Stimulated activated CD4-positive, alpha-beta T cell treated with anti-CD3 and anti-CD28 coated beads, Interleukin-1b, Interleukin-23, amount 100 ng/mL, for 4 hours (primary cell): ENCODE measurements at regions not wholly inside any gene's neighbourhood (a gene's known extent, or its start where the extent isn't known, plus 50 kb on each side); places are given as distances from the start of the nearest gene placed in this dataset.

Experiments used
- DNase-seq, 2 donors: peaks; one replicate each; pipeline ENCODE4 v3.0.0-alpha.2; 2020; ENCODE audit warnings: low read depth in 2 of 2

DNA sequence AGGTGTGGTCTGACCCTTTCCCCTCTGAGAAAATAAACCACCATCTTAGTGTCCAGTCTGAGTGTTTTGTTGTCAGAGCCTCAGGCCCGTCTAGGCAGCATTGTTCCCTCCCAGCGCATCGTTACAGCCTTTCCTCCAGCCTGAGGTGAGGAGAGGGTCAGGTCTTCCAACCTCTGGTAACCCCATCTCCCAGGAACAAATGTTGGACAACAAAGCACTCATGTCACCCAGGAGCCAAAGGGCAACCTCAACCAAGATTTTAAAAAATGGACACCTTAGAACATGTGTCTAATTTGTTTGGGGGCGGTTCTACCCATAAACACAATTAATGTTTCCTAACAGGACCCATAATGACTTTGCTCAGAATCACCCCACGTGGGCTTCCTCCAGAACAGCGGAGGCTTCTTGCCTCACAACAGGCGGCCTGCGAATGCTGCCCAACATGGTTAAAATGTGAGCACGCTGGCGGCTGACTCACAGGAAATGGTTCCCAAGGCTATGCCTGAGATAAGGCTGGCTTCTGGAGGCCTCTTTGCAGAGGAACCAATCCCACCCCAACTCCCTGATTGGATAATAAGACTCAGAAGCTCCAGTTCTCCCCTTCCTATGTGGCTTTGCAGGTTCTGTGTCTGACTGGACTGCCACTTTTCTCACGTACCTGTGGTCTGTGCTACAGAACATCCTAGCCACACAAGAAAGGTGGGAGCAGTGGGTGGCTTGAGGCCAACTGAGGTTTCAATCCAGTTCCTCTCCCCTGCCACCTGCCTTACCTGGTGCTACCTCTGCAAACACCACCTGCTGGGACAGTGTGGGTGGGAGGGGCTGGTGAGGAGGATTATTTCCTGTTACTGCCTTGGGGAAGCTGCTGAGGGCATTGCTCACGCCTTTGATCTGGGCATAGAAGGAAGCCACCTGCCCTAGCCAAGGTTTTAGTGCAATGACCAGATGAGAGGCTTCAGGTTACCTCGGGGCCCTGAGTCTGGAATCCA, 108.8 kb downstream of the B3GNT2 start:
- DNase-seq: no peak

DNA sequence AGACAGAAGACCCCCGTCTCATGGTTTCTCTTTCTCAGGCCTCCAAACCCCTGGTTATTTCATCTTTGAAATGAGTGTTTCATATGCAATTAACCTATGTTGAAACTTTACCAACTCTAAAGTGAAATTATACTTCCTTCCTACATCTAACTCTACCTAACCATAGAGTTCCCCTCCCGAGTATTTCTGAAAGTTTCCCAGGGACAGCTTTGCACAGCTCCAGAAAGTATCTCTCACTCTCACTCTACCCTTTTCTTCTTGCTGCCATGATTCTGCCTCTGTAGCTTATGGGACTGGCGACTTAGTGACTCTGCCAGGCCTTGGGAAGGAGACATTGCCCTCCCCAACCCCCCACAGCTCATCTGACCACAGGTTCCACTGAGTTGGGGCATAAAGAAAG, 107.9 kb downstream of the B3GNT2 start:
- no peak for DNase-seq

- DNase-seq: no peak
These were observed 106.9 kb downstream of the B3GNT2 start for GRCh38 chr2:62302631-62303435.

DNA sequence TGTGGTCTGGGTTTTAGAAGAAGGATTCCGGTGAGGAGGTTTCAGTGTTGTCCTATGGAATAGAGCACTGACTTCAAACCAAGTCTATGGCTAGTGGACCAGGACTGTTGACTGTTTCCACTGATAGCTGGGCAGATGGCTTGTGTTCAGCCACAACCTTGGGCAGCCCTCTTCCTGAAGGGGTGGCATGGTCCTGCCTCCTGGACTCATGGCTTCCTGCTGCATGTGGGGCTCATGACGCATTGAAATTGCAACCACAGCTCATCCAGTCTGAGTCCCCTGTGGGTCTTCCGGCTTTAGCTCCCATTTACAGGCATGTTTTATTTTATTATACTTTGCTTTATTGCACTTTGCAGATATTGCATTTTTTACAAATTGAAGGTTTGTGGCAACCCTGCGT, 105.0 kb downstream of the B3GNT2 start:
- DNase-seq: no peak

DNA sequence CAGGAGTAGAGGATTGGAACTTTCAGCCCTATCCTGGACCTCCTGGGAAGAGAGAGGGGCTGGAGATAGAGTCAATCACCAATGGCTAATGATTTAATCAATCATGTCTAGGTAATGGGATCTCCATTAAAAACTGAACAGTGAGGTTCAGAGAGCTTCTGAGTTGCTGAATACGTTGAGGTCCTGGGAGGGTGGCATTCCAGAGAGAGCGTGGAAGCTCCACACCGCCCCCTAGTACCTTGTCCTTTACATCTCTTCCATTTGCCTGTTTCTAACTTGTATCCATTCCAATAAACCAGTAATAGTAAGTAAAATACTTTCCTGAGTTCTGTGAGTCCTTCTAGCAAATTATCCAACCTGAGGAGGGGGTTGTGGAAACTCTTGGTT, 101.7 kb downstream of the B3GNT2 start:
- no peak for DNase-seq

GRCh38 chr2:62296832-62297623, 101.1 kb downstream of the B3GNT2 start:
- no peak for DNase-seq

DNA sequence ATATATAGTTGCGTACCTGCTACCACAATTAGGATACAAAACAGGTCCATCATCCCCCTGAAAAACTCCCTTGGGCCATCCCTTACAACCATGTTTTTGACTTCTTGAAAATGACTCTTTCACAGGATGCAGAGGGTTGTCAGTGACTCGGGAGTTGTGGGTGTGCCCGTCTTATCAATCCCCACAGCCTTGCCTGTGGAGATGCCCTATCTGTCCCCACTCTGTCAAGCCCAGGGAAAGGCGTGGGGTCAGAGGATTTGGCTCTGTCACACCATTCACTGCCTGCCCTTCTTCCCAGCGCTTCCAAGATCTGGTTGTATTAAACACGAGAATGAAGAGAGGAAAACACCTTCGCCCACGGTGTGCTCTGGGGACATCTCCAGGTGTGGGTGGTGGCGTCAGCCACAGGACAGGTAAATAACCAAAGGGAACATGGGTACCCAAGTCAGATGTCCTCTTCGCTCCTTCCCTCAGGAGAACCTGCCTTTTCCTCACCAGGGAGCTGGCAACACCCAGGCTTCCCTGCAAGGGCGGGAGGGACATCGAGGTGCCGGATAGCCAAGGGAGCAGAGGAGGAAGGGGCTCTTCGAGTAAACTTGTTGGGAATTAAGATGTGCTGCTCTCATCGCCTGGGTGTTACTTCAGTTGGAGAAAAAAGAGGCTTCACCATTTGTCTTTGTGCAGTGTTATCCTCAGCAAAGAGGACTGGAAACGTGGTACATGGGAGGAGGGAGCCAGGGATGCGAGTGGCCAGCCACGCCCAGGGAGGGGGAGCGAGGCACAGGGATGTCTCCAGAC, 100.3 kb downstream of the B3GNT2 start:
- DNase-seq: no peak

GRCh38 chr2:62293490-62294271, 97.8 kb downstream of the B3GNT2 start:
- no peak for DNase-seq

- DNase-seq: no peak
These were observed 97.2 kb downstream of the B3GNT2 start for GRCh38 chr2:62293151-62293489.

GRCh38 chr2:62292190-62292589, 96.3 kb downstream of the B3GNT2 start:
- no peak for DNase-seq

DNA sequence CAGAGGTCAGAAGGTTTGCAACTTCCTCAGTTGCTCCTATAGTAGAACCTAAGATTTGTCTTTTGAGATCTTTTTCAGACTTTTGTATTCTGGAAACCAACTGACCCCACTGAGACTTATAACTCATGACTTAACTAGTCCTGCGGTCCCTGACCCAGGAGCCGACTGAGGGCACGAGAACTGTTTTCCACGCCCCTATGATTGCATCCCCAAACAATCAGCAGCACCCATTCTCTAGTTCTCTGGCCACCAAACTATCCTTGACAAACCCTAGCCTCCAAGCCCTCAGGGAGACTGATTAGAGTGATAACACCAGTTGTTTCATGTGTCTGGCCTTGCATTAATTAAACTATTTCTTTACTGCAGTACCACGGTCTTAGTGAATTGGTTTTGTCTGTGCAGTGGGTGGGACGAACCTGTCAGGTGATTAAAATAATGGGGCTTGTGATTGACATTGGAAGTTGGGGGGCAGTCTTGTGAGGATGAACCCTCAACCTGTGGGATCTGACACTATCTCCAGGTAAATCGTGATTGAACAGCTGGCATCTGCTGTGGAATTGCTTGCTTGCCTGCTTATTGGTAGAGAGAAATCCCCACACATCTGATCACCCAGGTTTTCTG, 95.7 kb downstream of the B3GNT2 start:
- DNase-seq: no peak

DNA sequence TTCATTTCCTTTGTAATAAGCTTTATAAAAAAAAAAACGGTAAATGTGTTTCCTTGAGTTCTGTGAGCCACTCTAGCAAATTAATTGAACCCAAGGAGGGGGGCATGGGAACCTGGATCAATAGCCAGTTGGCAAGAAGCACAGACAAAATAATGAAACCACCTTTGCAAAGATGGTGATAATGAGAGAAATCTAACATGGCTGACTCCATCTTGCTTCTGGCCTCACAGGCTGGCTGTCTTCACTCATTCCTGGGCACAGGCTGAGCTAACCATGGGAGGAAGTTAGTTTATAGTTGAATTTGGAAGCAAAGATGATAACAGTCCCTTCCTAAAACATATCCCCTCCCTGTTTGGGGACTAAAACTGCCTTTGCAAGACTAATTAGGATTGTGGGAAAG, 95.1 kb downstream of the B3GNT2 start:
- no peak for DNase-seq

DNA sequence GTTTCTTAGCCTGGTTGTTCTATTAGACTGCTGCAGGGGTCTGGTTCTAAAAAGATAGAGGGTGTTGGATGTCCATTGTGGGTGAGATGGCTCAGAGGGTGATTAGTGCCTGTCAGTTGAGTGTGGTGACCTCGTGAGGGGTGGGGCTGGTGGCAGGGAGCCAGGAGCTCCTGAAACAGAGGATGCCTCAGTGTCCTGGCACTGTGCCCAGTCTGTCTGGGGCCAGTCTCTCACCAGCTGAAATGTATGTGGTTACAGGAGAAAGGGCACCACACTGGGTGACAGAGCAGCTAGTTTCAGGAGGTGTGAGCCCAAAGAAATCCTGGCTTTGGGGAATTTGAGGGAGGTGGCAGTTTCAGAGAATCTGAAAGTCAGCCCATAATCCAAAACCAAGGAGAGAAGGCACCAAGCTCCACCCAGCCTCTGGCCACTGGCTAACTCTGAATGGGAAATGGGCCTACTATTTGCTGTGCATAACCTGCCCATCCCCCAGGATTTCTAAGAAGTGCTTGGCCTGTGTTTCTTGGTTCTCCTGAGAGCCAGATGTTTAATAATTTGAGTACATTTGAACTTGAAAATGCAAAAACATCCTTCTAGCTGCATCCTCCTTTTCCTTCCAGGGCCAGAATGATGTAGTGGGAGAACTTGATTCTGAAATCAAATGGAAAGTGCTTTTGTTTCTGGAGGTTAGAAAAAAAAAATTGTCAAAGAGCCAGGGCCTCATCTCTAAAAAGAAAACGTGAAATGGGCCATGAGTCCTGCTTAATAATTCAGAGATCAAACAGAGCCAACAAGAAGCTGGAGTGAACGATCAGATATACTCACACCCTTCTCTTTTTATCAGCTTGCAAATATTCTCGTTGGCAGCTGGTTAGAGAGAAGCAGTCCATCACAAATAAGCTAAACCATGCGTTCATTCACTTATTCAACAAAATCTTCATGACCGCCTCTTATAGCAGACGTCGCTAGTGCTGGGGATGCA, 92.3 kb downstream of the B3GNT2 start:
- no peak for DNase-seq

GRCh38 chr2:62287282-62287681, 91.4 kb downstream of the B3GNT2 start:
- no peak for DNase-seq

DNA sequence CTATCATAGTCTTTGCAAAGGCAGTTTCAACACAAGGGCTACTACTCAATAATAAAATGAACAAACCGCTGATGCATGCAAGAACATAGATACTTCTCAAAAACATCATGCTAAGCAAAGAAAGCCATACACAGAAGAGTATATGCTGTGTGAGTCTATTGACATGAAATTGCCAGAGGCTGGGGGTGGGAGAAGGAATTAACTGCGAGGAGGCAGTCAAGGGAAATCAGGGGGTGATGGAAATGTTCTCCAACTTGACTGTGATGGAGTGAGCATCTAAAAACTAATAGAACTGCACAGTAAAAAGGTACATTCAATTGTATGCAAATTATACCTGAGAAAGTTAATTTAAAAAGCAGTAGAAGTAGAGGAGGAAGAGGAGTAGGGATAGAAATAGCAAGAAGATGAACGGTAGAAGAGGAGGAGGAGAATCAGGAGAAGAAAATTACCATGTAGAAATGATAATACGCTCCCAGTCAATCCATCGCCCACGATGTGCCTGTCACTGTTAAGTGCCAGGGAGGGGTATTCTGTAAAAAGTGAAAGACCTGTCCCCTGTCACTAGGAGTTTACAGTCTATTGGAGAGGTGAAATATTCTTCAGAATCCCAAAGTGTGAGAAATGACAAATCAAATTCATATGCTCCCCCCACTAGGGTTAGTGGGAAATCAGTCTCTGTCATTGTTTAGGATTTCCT, 90.3 kb downstream of the B3GNT2 start:
- no peak for DNase-seq

DNA sequence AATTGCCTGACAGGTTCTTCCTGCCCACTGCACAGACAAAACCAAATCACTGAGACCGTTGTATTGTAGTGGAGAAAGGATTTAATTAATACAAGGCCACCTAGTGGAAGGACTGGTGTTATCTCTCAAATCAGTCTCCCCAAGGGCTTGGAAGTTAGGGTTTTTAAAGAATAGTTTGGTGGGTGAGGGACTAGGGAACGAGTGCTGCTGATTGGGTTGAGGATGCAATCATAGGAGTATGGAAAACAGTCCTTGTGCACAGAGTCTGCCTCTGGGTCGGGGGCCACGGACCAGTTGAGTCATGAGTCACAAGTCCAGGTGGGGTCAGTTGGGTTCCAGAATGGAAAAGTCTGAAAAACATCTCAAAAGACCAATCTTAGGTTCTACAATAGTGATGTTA, 89.1 kb downstream of the B3GNT2 start:
- DNase-seq: no peak

- DNase-seq: no peak
These were observed 88.6 kb downstream of the B3GNT2 start for GRCh38 chr2:62284471-62284870.

- no peak for DNase-seq
These were observed 87.2 kb downstream of the B3GNT2 start for GRCh38 chr2:62283147-62283546.
